ENCODE measurements at regions not wholly inside any gene's neighbourhood (a gene's known extent, or its start where the extent isn't known, plus 50 kb on each side); places are given as distances from the start of the nearest gene placed in this dataset.

DNA sequence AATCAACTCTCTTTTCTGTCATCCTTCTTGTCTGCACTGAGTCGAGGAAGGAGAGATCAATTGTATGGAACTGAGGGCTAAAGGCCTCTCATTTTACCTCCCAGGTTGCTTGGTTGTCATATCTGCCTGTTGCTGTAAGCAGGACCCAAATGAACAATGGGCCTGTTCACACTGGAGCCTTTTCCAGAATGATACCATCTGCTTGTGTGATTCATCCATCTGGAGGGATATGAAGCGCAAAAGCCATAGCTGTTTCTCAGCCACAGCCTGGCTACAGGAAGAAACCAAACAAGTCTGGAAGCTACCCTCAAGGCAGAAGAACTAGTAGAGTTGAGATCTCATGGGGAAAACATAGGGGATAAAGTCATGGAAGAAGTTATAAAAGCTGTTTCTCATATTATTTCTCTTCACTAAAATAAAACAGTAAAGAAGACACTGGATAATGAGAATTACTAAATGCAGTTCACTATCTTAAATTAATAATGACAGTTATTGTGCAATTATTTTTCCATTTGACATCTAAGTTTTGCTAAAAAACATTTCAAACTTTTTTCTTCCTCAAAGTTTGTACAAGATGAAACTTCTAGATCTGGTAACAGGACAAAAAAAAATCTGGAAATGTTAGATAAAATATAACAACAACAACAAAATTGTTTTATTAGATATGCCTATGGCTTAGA is 106.3 kb downstream of the SPTSSA start:
- H3K4me3 ChIP-seq (ENCODE audit: low read length): no peak overlapping the region
- DNase-seq (ENCODE audit: low read depth, low spot score): no peak

- no peak overlapping the region for H3K4me3 ChIP-seq (ENCODE audit: low read length)
- DNase-seq (ENCODE audit: low read depth, low spot score): no peak
These were observed 107.5 kb downstream of the SPTSSA start for GRCh38 chr14:34354556-34354955.

DNA sequence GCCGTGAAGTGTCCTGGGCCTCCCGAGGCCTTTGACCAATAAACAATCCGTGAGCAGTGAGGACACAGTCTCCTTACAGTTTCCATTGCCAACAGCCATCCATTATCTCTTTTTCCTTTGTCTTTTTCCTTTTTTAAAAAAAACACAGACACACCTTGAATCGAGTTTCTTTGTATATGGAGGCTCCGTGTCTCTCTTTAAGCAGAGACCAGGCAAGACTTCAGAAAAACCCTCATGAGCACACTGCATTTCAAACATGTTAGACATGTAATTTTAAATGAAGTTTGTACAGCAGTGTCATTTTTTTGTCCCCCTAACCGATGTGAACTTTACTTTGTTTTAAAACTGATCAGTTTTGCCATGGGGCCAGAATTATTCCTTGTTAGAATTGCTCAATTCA is 111.1 kb downstream of the SPTSSA start:
- H3K4me3 ChIP-seq (ENCODE audit: low read length): no peak overlapping the region
- no peak for DNase-seq (ENCODE audit: low read depth, low spot score)

DNA sequence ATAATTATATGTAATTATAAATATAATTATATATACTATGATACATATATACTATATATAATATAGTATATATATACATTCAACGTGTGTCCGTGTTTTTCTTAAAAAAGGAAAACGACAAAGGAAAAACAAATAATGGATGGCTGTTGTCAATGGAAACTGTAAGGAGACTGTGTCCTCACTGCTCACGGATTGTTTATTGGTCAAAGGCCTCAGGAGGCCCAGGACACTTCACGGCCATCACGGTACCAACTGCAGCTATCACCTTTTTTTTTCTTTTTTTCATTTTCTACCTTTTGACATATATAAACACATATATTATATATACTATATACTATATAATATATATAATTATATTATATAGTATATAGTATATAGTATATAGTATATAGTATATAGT is 113.4 kb downstream of the SPTSSA start:
- no peak for DNase-seq (ENCODE audit: low read depth, low spot score)

DNA sequence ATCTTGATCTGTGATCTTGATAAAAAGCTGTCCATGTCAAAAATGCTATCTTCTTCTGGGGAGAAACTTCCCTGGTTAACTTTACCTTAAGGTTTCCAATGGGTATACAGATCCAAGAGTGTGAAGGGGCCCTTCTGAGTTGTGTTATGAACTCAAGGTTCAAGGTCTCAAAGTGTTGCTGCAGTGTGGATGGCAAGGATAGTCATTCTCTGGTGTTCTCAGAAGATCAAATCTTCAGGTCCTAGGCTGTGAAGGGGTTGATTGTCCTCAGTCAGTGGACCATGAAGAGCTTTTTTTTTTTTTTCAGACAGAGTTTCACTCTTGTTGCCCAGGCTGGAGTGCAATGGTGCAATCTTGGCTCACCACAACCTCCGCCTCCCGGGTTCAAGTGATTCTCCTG is 114.4 kb downstream of the SPTSSA start:
- H3K4me3 ChIP-seq (ENCODE audit: low read length): no peak overlapping the region
- DNase-seq (ENCODE audit: low read depth, low spot score): no peak

More for the DNA sequence above, 113.4 kb downstream of the SPTSSA start:
- H3K4me3 ChIP-seq (ENCODE audit: low read length): no peak overlapping the region

DNA sequence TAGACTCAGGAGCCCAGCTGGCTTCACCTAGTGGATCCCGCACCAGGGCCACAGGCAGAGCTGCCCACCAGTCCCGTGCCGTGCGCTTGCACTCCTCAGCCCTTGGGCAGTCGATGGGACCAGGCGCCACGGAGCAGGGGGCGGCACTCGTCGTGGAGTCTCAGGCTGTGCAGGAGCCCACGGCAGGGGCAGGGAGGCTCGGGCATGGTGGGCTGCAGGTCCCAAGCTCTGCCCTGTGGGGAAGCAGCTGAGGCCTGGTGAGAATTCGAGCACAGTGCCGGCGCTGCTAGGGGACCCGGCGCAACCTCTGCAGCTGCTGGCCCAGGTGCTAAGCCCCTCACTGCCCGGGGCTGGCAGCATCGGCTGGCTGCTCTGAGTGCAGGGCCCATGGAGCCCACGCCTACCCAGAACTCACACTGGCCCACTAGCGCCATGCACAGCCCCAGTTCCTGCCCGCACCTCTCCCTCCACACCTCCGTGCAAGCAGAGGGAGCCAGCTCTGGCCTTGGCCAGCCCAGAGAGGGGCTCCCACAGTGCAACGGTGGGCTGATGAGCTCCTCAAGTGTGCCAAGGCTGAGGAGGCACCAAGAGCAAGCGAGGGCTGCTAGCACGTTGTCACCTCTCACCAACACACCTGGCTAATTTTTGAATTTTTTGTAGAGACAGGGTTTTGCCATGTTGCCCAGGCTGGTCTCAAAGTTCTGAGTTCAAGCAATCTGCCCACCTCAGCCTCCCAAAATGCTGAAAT is 116.1 kb downstream of the SPTSSA start:
- DNase-seq (ENCODE audit: low read depth, low spot score): no peak
- no peak overlapping the region for H3K4me3 ChIP-seq (ENCODE audit: low read length)

DNA sequence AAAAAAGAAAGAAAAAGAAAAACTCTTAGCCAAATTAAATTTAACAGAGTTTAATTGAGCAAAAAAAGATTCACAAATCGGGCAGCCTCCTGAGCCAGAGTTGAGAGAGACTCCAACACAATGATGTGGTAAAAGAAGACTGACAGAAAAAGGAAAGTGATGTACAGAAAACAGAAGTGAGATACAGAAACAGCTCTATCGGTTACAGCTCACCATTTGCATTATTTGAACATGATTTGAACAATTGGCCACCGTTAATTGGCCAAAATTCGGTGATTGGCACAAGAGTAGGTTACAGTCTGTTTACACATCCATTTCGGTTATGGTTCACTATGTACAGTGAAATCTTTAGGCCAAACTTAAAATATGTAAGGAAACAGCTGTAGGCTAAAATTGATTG is 117.7 kb downstream of the SPTSSA start:
- no peak overlapping the region for H3K4me3 ChIP-seq (ENCODE audit: low read length)
- DNase-seq (ENCODE audit: low read depth, low spot score): no peak

GRCh38 chr14:34340025-34340625 is 121.9 kb downstream of the SPTSSA start:
- no peak for DNase-seq (ENCODE audit: low read depth, low spot score)
- no peak overlapping the region for H3K4me3 ChIP-seq (ENCODE audit: low read length)

- no peak overlapping the region for H3K4me3 ChIP-seq (ENCODE audit: low read length)
- DNase-seq (ENCODE audit: low read depth, low spot score): no peak
These were observed 124.0 kb downstream of the SPTSSA start for GRCh38 chr14:34338056-34338455.

DNA sequence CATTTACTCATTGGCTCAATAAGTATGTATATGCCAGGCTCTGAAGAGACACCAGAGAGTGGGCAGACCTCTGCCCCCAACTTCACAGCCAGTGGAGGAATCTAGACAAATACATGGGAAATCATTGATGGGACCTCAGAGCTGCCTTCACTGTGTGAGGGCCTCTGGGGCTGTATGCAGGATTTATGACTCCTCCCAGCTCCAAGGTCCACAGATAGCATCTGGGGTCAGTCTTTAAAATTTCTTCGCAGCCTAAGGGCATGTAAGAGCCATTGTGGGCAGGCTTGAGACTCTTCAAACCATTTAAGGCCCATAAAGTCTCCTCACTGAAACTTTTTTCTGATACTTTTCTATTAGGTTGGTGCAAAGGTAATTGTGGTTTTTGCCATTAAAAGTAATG is 125.5 kb downstream of the SPTSSA start:
- DNase-seq (ENCODE audit: low read depth, low spot score): no peak

DNA sequence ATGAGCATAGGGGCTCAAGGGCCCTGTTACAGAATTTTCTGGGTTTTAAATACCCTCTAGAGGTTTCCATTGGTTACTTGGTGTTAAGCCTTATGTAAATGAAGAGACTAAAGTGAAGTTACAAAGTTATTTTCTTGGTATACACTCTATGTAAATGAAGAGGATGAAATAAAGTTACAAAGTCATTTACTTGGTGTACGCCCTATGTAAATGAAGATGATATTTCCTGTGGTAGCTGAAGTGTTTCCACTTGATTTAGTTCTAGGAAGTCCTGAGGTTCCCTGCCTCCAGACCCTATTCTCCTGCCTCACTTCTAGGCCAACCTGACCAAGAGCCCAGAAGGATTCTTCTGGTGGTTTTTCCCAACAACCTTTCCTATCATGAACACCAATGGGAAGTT is 126.1 kb downstream of the SPTSSA start:
- H3K4me3 ChIP-seq (ENCODE audit: low read length): no peak overlapping the region
- DNase-seq (ENCODE audit: low read depth, low spot score): no peak

More for the DNA sequence above, 125.5 kb downstream of the SPTSSA start:
- no peak overlapping the region for H3K4me3 ChIP-seq (ENCODE audit: low read length)

- no peak overlapping the region for H3K4me3 ChIP-seq (ENCODE audit: low read length)
- no peak for DNase-seq (ENCODE audit: low read depth, low spot score)
These were observed 127.7 kb downstream of the SPTSSA start for GRCh38 chr14:34334329-34334728.

- no peak overlapping the region for H3K4me3 ChIP-seq (ENCODE audit: low read length)
- peak; percentile 43 for DNase-seq (ENCODE audit: low read depth, low spot score)
These were observed 130.1 kb downstream of the SPTSSA start for GRCh38 chr14:34331728-34332623.

GRCh38 chr14:34330846-34331245 is 131.2 kb downstream of the SPTSSA start:
- H3K4me3 ChIP-seq (ENCODE audit: low read length): no peak overlapping the region

DNA sequence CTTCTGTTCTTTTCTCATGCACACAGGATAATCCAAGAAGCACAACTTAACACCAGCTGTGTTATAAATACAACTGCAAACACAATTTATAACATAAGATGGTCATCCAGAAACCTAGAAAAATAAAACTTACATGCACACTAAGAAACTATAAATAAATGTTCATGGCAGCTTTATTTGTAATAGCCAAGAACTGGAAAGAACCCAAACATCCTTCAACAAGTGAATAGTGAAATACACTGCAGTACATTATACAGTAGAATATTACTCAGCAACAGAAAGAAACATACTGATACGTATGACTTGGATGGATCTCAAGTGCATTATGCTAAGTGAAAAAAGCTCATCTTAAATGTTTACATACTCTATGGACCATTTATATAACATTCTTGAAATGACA is 132.7 kb downstream of the SPTSSA start:
- H3K4me3 ChIP-seq (ENCODE audit: low read length): no peak overlapping the region
- DNase-seq (ENCODE audit: low read depth, low spot score): no peak

More at GRCh38 chr14:34330846-34331245, 131.2 kb downstream of the SPTSSA start:
- no peak for DNase-seq (ENCODE audit: low read depth, low spot score)

GRCh38 chr14:34328178-34328577 is 133.9 kb downstream of the SPTSSA start:
- no peak overlapping the region for H3K4me3 ChIP-seq (ENCODE audit: low read length)
- DNase-seq (ENCODE audit: low read depth, low spot score): no peak

GRCh38 chr14:34325493-34325892 is 136.5 kb downstream of the SPTSSA start:
- no peak for DNase-seq (ENCODE audit: low read depth, low spot score)
- H3K4me3 ChIP-seq (ENCODE audit: low read length): no peak overlapping the region

- H3K4me3 ChIP-seq (ENCODE audit: low read length): no peak overlapping the region
- DNase-seq (ENCODE audit: low read depth, low spot score): peak; percentile 34
These were observed 137.7 kb downstream of the SPTSSA start for GRCh38 chr14:34324363-34324795.

GRCh38 chr14:34322940-34323418 is 139.1 kb downstream of the SPTSSA start:
- peak; percentile 46 for DNase-seq (ENCODE audit: low read depth, low spot score)
- no peak overlapping the region for H3K4me3 ChIP-seq (ENCODE audit: low read length)
